ENCODE measurements at regions not wholly inside any gene's neighbourhood (a gene's known extent, or its start where the extent isn't known, plus 50 kb on each side); places are given as distances from the start of the nearest gene placed in this dataset.

GRCh38 chr6:54718541-54719023 lies 128.0 kb upstream of the FAM83B start:
- no peak for TF ChIP-seq CTCF (IDR thresholded peaks at IDR 0.05; ENCODE audit: low read depth, low read length, missing control alignments)
- H3K4me3 ChIP-seq (ENCODE audit: low read depth, low read length): no peak overlapping the region
- in situ Hi-C loops (cut with HindIII; ENCODE audit: low sequenced_read_pairs): no loop called here
- DNase-seq (ENCODE audit: low read depth): no peak

GRCh38 chr6:54719131-54719530 lies 127.4 kb upstream of the FAM83B start:
- TF ChIP-seq CTCF (IDR thresholded peaks at IDR 0.05; ENCODE audit: low read depth, low read length, missing control alignments): no peak
- in situ Hi-C loops (cut with HindIII; ENCODE audit: low sequenced_read_pairs): no loop called here
- H3K4me3 ChIP-seq (ENCODE audit: low read depth, low read length): no peak overlapping the region
- DNase-seq (ENCODE audit: low read depth): no peak

- no peak for DNase-seq (ENCODE audit: low read depth)
- in situ Hi-C loops (cut with HindIII; ENCODE audit: low sequenced_read_pairs): no loop called here
- TF ChIP-seq CTCF (IDR thresholded peaks at IDR 0.05; ENCODE audit: low read depth, low read length, missing control alignments): no peak
- no peak overlapping the region for H3K4me3 ChIP-seq (ENCODE audit: low read depth, low read length)
Observed at GRCh38 chr6:54719633-54720032, 126.9 kb upstream of the FAM83B start.

- in situ Hi-C loops (cut with HindIII; ENCODE audit: low sequenced_read_pairs): no loop called here
- no peak for TF ChIP-seq CTCF (IDR thresholded peaks at IDR 0.05; ENCODE audit: low read depth, low read length, missing control alignments)
- H3K4me3 ChIP-seq (ENCODE audit: low read depth, low read length): no peak overlapping the region
- peak; percentile 83 for DNase-seq (ENCODE audit: low read depth)
Observed at GRCh38 chr6:54722328-54722727, 124.2 kb upstream of the FAM83B start.

GRCh38 chr6:54729716-54730115 lies 116.9 kb upstream of the FAM83B start:
- in situ Hi-C loops (cut with HindIII; ENCODE audit: low sequenced_read_pairs): no loop called here
- no peak for DNase-seq (ENCODE audit: low read depth)
- TF ChIP-seq CTCF (IDR thresholded peaks at IDR 0.05; ENCODE audit: low read depth, low read length, missing control alignments): no peak
- no peak overlapping the region for H3K4me3 ChIP-seq (ENCODE audit: low read depth, low read length)

- in situ Hi-C loops (cut with HindIII; ENCODE audit: low sequenced_read_pairs): no loop called here
- no peak for TF ChIP-seq CTCF (IDR thresholded peaks at IDR 0.05; ENCODE audit: low read depth, low read length, missing control alignments)
- no peak for DNase-seq (ENCODE audit: low read depth)
- no peak overlapping the region for H3K4me3 ChIP-seq (ENCODE audit: low read depth, low read length)
Observed at GRCh38 chr6:54730767-54731630, 115.6 kb upstream of the FAM83B start.

All from astrocyte of the cerebellum (primary cell).